GM19351 (cell line): ENCODE measurements at regions not wholly inside any gene's neighbourhood (a gene's known extent, or its start where the extent isn't known, plus 50 kb on each side); places are given as distances from the start of the nearest gene placed in this dataset.
A peak's percentile ranks its signal among the peaks of the same experiment; 100 is the strongest.

Experiments
- ATAC-seq: cut with Tn5 transposase; IDR thresholded peaks from one replicate; pipeline ENCODE4 v1.9.1; 2021; ENCODE audit warnings: mild to moderate bottlenecking, moderate library complexity; ENCODE audit not compliant: unreplicated experiment

DNA sequence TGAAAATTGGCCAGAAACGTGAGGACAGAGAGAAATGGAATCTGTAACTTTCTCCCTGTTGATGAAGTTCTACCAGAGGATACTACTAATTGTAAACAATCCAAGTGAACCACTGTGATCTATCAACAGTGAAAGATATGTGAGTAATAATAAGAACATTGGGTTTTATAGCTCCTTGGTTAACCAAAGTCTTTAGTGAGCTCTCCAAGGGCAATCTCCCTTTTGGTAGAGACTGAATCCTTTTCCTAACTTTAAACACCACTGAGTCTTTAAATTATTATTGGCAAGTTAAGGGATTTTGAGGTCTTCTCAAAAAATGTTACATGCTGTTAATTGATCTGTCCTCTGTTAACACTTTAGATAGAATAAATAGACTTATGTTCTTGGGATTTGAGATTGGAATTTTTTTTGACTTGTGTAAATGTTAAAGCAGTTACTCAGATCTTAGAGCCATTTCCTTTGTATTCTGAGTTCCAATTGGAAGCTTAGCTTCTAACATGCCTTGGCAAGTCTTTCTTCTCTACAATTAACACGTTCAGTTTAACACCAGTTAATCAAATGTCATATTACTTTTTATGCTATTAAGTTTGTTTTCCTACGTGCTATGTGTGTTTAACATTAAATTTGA is 338.2 kb upstream of the DDHD1 start:
- no peak for ATAC-seq

DNA sequence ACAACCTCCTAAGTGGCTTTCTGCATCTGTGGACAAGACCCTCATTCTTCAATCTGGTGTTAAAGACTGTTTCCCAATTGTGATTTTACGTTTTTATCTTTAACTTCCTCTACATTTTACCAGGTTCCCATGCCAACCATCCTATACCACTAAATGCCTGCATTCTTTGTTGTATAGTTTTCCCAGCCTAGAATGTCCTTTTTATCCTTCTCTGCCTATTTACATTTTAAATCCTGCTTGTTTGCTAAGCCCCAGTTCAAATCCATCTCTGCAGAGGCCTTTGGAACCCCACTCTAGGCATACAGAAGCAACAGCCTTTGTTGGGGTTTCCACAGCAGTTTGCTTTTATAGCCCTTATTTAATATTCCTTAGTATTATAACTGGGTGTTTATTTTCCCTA is 325.1 kb upstream of the DDHD1 start:
- ATAC-seq: no peak

DNA sequence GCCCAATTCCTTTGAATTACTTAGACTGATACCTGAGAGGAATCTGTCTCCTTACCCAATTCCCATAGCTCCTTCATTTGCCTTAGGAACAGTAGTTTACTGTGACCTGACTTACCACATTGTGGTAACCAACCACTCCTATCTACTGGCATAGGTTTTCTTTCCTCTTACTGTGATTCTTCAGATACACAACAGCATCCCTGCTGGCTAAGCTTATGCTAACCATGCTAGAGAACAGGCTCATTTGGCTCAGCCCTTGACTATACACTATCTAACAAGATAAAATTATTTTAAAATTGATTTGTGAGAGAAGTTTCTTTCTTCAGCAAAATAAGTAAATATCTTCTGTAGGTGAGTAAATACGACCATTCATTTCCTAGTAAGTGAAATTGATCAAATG is 320.4 kb upstream of the DDHD1 start:
- no peak for ATAC-seq

DNA sequence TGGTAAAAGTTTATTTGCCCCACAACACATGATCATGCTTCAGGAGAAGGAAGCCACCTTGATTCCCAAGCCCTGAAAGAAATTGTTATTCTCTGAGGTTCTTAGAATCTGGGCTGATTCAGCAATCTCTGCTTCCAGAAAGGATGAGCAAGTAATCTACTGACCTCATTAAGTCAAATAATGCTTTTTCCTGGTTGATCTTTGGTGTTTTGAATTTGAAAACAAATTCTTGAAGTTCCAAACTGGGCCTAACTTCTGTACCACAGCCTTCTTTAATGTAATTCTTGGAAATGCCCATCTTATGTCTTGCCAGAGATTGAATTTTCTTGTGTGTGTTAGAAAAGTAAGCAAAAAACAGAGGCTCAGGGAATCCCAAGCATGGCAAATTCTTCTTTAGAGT is 319.2 kb upstream of the DDHD1 start:
- ATAC-seq: no peak

- no peak for ATAC-seq
Measured at GRCh38 chr14:53470351-53471043, 317.4 kb upstream of the DDHD1 start.

DNA sequence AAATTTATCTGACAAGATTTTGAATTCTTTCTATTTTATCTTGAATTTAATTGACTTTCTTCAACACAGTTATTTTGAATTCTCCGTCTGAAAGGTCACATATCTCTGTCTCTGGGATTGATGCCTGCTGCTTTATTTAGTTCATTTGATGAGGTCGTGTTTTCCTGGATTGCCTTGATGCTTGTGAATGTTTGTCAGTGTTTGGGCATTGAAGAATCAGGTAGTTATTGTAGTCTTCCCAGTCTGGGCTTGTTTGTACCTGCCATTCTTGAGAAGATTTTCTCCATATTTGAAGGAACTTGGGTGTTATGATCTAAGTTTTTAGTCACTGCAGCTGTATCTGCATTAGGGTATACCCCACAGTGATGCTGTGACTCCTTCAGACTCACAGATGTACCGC is 315.8 kb upstream of the DDHD1 start:
- ATAC-seq: no peak

GRCh38 chr14:53464376-53464775 is 311.3 kb upstream of the DDHD1 start:
- ATAC-seq: no peak

DNA sequence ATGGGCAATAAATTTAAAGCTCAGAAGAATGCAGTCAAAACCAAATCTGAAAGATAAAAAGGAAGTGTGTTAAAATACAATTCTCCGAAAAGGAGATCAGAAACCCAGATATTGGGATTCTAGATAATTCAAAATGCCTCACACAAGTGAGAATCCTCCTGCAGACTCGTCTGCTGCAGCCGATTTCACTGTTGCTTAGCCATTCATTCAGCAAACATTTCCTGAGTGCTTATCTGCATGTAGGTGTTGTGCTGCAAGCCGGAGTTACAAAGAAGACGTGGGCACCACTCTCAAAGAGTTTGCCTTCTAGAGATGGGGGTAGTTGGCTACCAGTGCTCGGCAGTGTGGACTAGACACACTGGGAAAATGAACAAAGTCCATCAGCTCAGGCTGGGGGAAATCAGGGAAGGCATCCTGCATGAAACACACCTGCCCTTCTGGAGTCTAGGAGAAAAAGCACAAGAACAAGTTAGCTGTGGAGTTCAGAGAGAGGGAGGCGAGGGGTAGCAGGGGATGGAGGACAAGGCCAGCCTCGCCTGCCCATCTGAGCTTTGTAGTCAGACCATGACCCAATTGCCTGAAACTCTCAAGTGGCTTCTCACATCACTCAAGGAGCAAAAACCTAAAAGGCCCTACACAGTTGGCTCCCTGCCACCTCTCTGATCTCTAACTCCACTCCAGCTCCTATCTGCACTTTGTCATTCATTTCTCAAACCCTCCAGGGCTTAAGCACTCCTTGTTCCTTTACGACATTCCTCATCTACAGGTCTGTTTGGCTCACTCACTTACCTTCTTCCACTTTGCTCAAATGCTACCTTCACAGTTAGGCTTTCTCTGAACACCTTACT is 310.0 kb upstream of the DDHD1 start:
- no peak for ATAC-seq

GRCh38 chr14:53461858-53462257 is 308.7 kb upstream of the DDHD1 start:
- ATAC-seq: no peak

GRCh38 chr14:53460544-53460943 is 307.4 kb upstream of the DDHD1 start:
- no peak for ATAC-seq

DNA sequence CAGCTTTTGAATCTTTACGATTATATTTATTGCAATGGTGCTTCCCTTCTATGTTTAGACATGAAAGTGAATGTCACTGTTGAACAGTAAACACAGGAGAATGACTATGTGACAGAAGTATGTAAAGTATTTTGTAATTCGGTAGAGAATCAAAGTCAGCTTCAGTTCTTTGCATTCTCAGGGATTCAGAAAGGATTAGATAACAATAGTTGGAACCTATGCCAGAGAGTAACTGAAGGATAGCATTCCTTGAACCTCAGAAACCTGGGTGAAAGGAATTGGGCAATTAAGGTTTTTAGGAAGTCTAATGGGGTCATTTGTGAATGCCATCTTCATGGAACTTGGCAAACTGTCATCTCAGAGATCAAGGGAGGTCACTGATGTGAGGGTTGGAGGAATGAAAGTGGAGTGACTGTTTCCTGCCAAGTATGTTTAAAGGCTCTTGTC is 305.3 kb upstream of the DDHD1 start:
- no peak for ATAC-seq

GRCh38 chr14:53456931-53457330 is 303.8 kb upstream of the DDHD1 start:
- no peak for ATAC-seq

DNA sequence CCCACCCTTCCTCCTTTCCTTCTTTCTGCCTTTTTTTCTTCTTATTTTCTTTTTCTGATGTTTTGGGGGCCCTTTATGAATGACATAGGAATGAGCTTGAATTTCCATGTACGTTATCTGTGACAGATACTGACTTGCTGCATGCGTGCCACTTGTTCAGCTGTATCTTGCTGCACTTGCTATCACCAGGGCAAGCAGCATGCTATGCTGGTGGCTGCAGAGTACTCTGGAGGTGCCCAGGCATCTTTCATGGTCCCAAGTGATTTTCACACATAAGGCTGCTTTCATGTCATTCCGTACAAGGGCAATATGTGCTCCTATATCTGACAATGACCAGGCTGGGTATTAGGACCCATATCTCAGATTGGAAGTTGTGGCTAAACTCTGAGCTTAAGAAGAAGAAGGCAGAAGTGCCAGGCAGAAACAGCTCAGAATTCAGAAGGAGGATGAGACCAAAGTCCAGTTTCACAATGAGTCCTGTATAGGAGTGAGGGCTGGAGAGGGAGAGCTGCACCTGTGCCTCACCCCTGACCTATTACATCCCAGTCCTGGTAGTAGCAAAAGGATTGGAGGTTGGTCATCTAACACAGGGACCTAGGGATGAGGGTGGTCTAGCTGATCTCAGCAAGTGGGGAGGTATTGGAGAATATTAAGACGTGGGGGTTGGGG is 299.0 kb upstream of the DDHD1 start:
- no peak for ATAC-seq

DNA sequence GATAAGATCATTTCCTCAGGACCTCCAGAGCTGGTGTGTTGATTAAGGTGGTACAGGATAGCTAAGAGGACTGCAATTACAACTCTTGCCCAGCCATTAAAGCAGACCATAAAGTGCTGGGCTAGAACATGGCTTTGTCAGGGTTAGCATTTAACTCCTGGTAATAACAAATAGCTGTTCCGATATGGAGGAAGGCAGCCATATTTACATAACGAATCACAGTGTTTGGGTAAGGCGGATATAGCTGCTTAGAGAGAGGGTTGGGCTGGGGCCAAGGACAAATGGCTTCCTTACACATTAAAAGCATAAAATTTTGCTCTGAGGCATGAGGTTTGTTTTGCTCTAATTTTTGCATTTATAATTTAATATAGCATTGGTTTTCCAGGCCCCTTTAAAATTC is 297.7 kb upstream of the DDHD1 start:
- no peak for ATAC-seq

GRCh38 chr14:53448682-53449081 is 295.6 kb upstream of the DDHD1 start:
- ATAC-seq: no peak

GRCh38 chr14:53444677-53445312 is 291.7 kb upstream of the DDHD1 start:
- ATAC-seq: no peak

GRCh38 chr14:53441789-53442188 is 288.7 kb upstream of the DDHD1 start:
- ATAC-seq: no peak

DNA sequence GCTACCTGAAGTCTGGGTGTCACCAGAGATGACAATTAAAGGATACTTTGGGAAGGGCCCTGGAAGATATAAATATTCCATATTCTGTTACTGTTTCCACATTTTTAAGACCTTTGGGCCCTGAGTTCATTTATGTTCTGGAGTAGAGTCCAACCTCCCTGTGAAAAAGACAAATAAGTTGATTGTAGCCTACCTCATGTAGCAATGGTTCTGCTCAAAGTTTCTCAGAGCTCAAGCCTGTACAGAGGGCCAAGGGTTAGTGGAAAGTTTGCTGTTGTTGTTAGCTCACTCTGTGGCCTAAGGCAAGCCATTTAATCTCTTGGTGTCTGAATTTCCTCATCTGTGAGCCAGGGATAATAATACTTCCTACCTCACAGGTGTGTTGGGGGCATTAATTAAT is 284.7 kb upstream of the DDHD1 start:
- no peak for ATAC-seq

- ATAC-seq: peak; percentile 72
Measured at GRCh38 chr14:53432378-53432802, 279.3 kb upstream of the DDHD1 start.

DNA sequence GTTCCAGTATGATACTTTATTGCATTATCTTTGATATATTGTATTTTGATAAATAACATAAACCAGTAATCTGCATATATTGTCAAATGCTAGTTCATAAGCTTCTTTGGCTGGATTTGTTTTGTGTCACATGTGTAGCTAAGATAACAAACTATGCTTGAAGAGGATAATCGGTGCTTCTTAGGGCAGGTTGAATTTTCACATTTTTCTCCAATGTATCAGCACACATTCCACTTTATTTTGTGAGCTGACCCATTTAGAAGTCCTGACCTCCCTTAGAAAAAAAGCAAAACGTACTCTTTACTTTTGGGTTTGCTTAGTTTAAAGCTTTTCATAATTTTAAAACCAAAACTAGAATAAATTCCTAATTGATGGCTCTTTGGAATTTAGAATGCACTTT is 277.7 kb upstream of the DDHD1 start:
- no peak for ATAC-seq
